ENCODE measurements at regions not wholly inside any gene's neighbourhood (a gene's known extent, or its start where the extent isn't known, plus 50 kb on each side); places are given as distances from the start of the nearest gene placed in this dataset.

GRCh38 chr10:47238331-47239095 is 61.5 kb upstream of the GDF10 start:
- DNase-seq = no peak

GRCh38 chr10:47239211-47239610 is 60.8 kb upstream of the GDF10 start:
- DNase-seq = no peak

DNA sequence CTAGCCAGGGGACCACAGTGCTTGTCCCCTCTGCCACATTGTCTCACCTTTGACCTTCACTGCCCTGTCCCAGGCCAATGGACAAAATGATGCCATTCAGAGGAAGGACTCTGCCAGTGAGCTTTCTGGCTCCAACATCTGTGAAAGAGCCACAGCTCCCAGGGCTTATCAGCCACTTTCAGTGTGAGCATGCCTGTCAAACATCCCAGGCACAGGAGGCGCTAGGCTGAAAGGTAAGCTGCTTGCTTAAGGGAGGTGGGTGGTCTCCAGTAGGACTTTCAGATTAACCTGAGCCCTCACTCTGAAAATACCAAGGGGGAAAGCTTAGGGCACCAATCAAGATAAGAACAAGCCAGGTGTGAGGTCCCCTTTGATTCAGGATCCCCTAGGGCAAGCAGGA is 59.8 kb upstream of the GDF10 start:
- no peak for DNase-seq

DNA sequence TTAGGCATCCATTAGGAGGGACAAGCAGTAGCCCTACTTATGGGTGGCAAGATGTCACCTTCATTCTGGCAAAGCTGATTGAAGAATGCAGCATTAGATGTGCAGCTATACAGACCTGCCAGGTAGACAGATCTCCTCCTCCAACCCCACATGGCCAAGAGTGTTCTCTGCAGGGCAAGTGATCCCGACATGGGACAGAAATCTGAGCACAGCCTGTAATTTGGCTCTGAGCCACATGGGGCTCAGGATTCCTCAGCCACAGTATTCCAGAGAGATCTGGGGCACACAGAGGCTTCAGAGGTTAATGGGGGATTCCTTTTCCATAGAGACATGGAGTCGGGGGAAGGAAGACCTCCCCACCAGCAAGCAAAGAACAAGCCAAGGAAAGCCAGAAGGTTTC is 58.7 kb upstream of the GDF10 start:
- no peak for DNase-seq

GRCh38 chr10:47241946-47242867 is 57.8 kb upstream of the GDF10 start:
- no peak for DNase-seq

DNA sequence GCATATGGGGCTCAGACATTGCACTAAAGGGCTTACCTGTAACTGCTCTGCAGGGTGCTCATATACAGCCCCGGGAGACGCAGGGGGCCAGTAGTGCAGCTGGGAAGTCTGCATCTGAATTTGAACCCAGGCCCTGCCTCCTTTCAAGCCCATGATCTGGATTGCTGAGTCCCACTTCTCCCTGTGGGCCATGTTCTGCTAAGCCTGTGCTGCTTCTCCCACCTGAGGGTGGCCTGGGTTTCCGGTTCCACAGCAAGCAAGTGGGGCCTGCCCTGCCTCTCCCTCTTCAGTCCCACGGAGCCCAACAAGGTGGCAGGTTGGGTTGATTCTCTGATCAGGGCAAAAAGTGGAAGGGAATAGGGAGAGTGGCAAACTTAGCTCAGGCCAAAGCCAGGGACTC is 56.6 kb upstream of the GDF10 start:
- DNase-seq = no peak

DNA sequence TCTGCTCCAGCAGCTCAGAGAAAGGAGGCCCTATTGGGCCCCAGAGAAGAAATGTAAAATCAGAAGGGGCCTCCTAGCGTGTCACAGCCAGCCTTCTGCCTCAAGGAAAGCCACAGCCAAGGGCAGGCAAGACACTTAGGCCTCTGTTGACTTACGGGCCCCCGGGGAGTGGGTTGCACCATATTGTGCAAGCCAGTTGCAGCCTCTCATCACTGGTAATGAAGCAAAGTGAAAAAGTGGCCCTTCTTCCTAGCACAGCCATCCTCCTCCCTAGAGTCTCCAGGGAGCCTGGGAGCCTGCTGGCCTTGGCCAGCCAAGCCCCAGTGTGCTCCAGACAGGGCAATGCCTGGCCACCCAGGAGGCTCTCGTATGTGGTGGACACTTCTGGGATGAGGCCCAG is 56.2 kb upstream of the GDF10 start:
- DNase-seq = no peak

DNA sequence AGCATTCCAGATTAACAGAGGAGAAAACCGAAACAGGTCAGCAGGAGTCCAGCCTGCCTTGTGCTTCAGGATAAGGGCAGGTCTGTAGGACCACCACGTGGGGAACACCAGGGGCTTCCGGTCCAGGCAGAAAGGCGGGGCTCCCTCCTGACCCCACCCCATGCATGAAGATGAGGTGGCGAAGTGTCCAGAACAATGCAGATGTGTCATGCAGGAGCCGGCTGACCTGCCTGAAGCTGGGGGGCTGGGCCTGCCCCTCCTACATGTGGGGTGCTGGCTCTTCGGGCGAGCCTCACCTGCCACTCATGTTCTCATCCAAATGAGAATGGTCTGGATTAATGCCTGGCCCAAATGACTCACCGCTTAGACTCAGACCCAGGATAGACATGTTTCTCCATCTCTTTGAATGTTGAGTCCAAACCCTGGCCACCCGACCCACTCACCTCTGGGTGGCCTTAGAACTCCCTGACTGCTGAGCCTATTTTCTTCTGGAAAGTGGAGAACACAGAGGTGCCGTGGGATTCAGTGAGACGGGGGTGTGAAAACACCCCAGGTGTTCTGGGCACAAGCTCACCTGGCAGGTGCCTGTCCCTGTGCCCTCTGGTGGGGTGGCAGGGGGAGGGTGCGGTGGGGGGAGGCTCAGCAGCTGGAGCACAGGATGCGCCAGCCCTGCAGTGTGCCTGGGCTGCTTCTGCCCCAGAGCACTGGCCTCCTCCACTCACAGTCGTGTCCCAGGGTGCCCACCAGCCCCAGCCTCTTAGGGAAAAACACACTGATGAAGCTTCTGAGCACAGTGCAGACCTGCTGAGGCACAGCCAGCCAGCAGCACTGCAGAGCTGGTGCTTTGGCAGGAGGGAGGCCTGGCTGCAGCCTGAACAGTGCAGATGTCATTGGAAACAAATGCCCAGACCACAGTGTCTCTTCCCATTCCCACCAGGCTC is 55.2 kb upstream of the GDF10 start:
- no peak for DNase-seq

- no peak for DNase-seq
These were observed 54.2 kb upstream of the GDF10 start for GRCh38 chr10:47245731-47246350.

- no peak for DNase-seq
These were observed 53.4 kb upstream of the GDF10 start for GRCh38 chr10:47246406-47247147.

DNA sequence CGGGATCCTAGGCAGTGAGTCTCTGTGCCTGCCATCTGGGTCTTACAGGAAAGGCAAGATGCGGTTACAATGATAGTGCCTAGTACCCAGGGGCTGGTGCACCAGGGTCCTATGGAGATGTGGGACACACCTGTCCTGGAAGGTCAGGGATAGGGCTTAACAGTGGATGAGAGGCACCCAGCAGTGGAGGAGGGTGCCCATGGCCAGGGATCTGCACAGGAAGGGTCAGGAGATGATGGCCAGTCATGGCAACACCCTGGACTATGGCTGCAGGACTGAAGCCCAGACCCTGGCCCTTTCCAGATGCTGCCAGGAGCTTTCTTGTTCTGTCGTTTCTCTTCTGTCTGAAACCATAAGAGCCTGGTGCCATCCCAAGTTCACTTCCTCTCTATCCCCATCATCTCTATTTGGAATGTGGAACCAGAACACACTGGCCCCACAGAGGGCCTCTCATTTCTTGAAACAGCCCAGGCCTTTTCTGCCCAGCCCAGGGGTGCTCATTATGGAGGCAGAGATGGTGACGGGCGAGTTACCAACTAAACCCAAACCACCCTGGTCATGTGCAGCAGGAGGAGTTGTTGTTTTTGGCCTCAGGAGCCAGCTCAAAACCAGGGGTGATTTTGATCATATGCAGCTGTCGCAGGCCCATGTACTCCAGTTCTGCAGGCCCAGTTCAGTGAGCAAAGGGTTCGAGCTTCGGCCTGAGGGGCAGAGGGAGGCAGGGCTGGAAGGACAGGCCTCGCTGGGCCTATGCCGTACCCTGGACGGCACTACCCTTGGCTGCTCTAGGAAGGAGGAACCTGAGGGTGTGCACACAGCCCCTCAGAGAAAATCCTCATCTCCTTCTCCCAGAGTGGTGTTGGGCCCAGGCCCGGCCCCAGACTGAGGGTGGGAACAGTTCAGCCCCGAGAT is 52.6 kb upstream of the GDF10 start:
- no peak for DNase-seq

DNA sequence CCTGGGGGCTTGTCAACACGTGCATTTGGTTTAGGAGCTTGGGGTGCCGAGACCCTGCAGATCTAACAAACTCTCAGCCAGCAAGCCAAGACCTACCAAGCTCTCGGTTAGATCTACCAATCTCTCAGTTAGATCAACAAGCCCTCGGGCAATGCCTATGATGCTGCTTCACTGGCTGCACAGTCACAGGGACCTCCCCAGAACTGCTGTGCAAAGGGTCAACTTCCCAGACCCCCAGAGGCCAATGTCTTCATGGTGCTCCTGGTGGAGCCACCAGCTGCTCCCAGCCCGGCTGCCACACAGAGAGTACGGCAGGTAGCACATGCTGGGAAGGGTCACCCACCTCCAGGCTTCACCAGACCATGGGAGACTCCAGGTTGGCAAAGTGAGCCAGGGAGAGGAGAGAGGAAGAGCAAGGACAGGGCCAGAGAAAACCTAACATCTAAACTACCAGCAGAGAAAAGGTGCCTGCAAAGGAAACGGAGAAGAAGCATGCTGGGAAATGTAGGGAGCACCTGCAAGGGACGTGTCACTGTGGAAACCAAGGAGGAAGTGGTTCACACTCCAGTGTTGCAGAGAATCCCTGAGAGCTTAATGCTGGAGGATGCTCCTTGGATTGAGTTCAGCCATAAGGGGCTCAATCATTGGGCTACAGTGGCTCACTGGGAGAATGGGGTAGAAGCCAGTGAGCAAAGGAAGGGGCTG is 51.5 kb upstream of the GDF10 start:
- no peak for DNase-seq

DNA sequence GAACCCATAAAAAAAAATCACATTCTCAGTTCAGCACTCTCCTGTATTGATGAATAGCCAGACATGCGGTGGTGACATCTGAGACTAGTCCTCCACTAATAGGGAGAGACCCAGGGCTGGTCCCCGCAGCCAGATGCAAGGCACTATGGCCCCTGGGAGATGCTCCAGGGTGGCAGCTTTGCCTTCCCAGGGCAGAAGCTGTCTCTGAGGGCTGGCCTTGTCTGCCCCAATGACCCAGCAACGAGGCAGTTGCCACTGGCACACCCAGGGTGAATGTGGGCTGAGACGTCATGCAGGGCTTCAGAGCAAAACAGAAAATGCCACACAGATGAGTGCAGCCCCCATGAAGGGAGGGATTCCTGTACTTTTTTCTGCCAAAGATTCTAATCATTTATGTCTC is 50.1 kb upstream of the GDF10 start:
- DNase-seq = no peak
